ENCODE measurements at regions not wholly inside any gene's neighbourhood (a gene's known extent, or its start where the extent isn't known, plus 50 kb on each side); places are given as distances from the start of the nearest gene placed in this dataset.

DNA sequence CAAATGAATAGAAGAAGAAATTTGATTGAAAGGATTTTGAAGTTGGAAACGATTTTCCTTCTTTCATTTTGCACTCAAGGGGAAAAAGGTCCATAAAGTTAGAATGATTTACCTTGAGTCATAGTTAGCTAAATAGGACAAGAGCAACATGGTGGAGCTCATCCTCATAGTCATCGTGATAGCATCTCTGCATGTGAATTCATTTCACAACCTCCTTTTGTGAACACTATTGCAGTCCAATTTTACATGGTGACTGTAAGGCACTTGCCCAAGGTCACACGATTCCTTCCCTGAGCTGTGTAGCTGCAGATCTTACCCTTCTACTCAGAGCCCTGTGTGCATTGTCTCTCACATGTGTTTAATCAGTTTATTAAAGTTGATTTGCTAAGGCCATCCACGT is 359.8 kb upstream of the C2CD4B start:
- no peak for DNase-seq (ENCODE audit: low spot score)
- intact Hi-C loops (cut with micrococcal nuclease; ENCODE audit: unreplicated experiment) = no loop called here
- TF ChIP-seq, protein P1, sequence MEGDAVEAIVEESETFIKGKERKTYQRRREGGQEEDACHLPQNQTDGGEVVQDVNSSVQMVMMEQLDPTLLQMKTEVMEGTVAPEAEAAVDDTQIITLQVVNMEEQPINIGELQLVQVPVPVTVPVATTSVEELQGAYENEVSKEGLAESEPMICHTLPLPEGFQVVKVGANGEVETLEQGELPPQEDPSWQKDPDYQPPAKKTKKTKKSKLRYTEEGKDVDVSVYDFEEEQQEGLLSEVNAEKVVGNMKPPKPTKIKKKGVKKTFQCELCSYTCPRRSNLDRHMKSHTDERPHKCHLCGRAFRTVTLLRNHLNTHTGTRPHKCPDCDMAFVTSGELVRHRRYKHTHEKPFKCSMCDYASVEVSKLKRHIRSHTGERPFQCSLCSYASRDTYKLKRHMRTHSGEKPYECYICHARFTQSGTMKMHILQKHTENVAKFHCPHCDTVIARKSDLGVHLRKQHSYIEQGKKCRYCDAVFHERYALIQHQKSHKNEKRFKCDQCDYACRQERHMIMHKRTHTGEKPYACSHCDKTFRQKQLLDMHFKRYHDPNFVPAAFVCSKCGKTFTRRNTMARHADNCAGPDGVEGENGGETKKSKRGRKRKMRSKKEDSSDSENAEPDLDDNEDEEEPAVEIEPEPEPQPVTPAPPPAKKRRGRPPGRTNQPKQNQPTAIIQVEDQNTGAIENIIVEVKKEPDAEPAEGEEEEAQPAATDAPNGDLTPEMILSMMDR (conservative IDR thresholded peaks at IDR 0.05; ENCODE audit: low read length) = no peak
- TF ChIP-seq EZH2phosphoT487 (IDR thresholded peaks at IDR 0.05; ENCODE audit: borderline replicate concordance, low read depth, low read length) = no peak
- Histone ChIP-seq H2AFZ (ENCODE audit: low read length) (no peak overlapping the region), H3K27ac (ENCODE audit: low read depth, low read length, poor library complexity, severe bottlenecking) (no peak overlapping the region), H3K9me2 (ENCODE audit: insufficient read depth, low read length) (no peaks in the 10 kb centered on the region), H3K9me3 (ENCODE audit: low read length) (no peaks in the 10 kb centered on the region), H3K4me2 (ENCODE audit: low read length) (no peak overlapping the region), H3K36me3 (ENCODE audit: insufficient read depth, low read length) (no peaks in the 10 kb centered on the region), H3K4me1 (ENCODE audit: insufficient read depth, low read length, poor library complexity, severe bottlenecking) (no peaks in the 10 kb centered on the region), H3K4me3 (ENCODE audit: low read depth, low read length, poor library complexity, severe bottlenecking) (no peak overlapping the region), H4K20me1 (ENCODE audit: insufficient read depth, low read length) (no peaks in the 10 kb centered on the region), H3K79me2 (ENCODE audit: insufficient read depth, low read depth, low read length) (no peaks in the 10 kb centered on the region)
- no TSS peak for BruUV-seq (replicated peaks)
- ChIA-PET POLR2A (no interaction called here), CTCF (ENCODE audit: unreplicated experiment) (no interaction called here)

DNA sequence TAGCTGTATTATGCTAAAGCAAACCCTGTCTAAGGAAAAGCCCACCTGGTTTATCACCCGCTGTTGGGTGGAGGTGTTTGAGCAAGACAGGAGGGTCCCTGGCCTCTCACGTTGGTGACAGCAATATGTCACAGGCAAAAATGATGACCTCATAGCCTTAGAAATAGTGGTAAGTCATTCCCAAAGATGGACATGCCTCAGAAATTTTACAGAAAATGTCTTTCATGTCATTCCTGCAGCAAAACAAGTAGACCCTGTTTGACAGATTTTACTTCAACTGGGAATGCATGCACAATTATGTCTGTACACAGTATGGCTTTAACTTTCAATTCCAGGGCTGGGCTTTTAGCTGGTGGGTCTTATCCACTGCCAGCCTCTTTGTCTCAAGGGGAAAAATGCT is 362.3 kb upstream of the C2CD4B start:
- POLR2A ChIA-PET = no interaction called here
- no TSS peak for BruUV-seq (replicated peaks)
- H3K4me3 ChIP-seq (ENCODE audit: low read depth, low read length, poor library complexity, severe bottlenecking) = no peak overlapping the region
- no peaks in the 10 kb centered on the region for H3K4me1 ChIP-seq (ENCODE audit: insufficient read depth, low read length, poor library complexity, severe bottlenecking)
- no peaks in the 10 kb centered on the region for H3K36me3 ChIP-seq (ENCODE audit: insufficient read depth, low read length)
- no peaks in the 10 kb centered on the region for H3K79me2 ChIP-seq (ENCODE audit: insufficient read depth, low read depth, low read length)
- no peak for DNase-seq (ENCODE audit: low spot score)
- H3K9me2 ChIP-seq (ENCODE audit: insufficient read depth, low read length) = no peaks in the 10 kb centered on the region
- intact Hi-C loops (cut with micrococcal nuclease; ENCODE audit: unreplicated experiment) = no loop called here
- H3K4me2 ChIP-seq (ENCODE audit: low read length) = no peak overlapping the region
- no peaks in the 10 kb centered on the region for H3K9me3 ChIP-seq (ENCODE audit: low read length)
- TF ChIP-seq, protein P1 (conservative IDR thresholded peaks at IDR 0.05; ENCODE audit: low read length) = no peak
- no peak for TF ChIP-seq EZH2phosphoT487 (IDR thresholded peaks at IDR 0.05; ENCODE audit: borderline replicate concordance, low read depth, low read length)
- no peak overlapping the region for H3K27ac ChIP-seq (ENCODE audit: low read depth, low read length, poor library complexity, severe bottlenecking)
- no peaks in the 10 kb centered on the region for H4K20me1 ChIP-seq (ENCODE audit: insufficient read depth, low read length)
- no peak overlapping the region for H2AFZ ChIP-seq (ENCODE audit: low read length)
- CTCF ChIA-PET (ENCODE audit: unreplicated experiment) = no interaction called here

DNA sequence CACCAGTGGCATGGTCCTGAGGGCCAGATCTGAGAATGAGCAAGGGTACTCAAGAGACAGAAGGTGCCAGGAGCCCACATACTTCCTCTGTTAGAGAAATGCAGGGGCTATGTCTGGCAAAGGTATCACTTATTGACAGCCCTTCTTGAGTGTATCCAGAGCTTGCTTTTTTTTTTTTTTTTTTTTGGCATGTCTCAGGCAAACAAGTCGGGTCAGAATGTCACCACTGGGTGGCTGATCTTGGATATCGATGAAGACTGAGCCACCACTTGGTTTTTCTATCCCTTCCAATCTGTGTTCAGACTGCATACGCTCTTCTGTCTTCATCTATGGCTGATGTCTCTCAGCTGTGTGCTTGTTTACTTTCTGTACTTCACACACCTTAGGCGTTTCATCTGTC is 363.4 kb upstream of the C2CD4B start:
- no peak for TF ChIP-seq EZH2phosphoT487 (IDR thresholded peaks at IDR 0.05; ENCODE audit: borderline replicate concordance, low read depth, low read length)
- TF ChIP-seq, protein P1 (conservative IDR thresholded peaks at IDR 0.05; ENCODE audit: low read length) = no peak
- no peak overlapping the region for H3K27ac ChIP-seq (ENCODE audit: low read depth, low read length, poor library complexity, severe bottlenecking)
- no peak for DNase-seq (ENCODE audit: low spot score)
- no peaks in the 10 kb centered on the region for H3K9me3 ChIP-seq (ENCODE audit: low read length)
- ChIA-PET POLR2A (no interaction called here), CTCF (ENCODE audit: unreplicated experiment) (interaction anchor here (0.6 kb wide), 4 partner anchors 47 to 293 kb away, joined by 3 to 4 read pairs (median 4); no protein-coding TSS in a partner anchor)
- intact Hi-C loops (cut with micrococcal nuclease; ENCODE audit: unreplicated experiment) = no loop called here
- no peak overlapping the region for H2AFZ ChIP-seq (ENCODE audit: low read length)
- H3K9me2 ChIP-seq (ENCODE audit: insufficient read depth, low read length) = no peaks in the 10 kb centered on the region
- H3K4me3 ChIP-seq (ENCODE audit: low read depth, low read length, poor library complexity, severe bottlenecking) = no peak overlapping the region
- H3K4me1 ChIP-seq (ENCODE audit: insufficient read depth, low read length, poor library complexity, severe bottlenecking) = no peaks in the 10 kb centered on the region
- BruUV-seq (replicated peaks) = no TSS peak
- no peaks in the 10 kb centered on the region for H4K20me1 ChIP-seq (ENCODE audit: insufficient read depth, low read length)
- no peaks in the 10 kb centered on the region for H3K79me2 ChIP-seq (ENCODE audit: insufficient read depth, low read depth, low read length)
- no peak overlapping the region for H3K4me2 ChIP-seq (ENCODE audit: low read length)
- no peaks in the 10 kb centered on the region for H3K36me3 ChIP-seq (ENCODE audit: insufficient read depth, low read length)
